HG03066 (cell line): ENCODE measurements at regions not wholly inside any gene's neighbourhood (a gene's known extent, or its start where the extent isn't known, plus 50 kb on each side); places are given as distances from the start of the nearest gene placed in this dataset.
"Not testable (repeated sequence)": the region's sequence is repeated elsewhere in the genome, so short reads cannot be mapped to it uniquely, and the experiment has no call there.

Experiments
- ATAC-seq: cut with Tn5 transposase; IDR thresholded peaks from one replicate; pipeline ENCODE4 v1.9.1; 2021; ENCODE audit warnings: low read depth; ENCODE audit not compliant: unreplicated experiment

GRCh38 chr9:107815782-107816560 lies 326.4 kb upstream of the KLF4 start:
- ATAC-seq: no peak

DNA sequence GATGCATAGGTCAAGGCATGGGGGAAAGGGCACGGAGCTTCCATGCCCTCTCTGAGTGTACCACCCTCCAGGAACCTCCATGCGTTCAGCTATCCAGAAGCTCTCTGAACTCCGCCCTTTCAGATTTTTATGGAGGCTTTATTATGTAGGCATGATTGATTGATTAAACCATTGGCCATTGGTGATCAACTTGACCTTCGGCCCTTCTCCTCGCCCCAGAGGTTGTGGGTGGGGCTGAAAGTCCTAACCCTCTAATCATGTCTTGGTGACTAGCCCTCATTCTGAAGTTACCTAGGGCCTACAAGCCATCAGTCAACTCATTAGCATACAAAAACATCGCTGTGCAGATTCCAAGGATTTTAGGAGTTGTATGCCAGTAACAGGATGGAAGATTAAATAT lies 323.7 kb upstream of the KLF4 start:
- ATAC-seq: no peak

DNA sequence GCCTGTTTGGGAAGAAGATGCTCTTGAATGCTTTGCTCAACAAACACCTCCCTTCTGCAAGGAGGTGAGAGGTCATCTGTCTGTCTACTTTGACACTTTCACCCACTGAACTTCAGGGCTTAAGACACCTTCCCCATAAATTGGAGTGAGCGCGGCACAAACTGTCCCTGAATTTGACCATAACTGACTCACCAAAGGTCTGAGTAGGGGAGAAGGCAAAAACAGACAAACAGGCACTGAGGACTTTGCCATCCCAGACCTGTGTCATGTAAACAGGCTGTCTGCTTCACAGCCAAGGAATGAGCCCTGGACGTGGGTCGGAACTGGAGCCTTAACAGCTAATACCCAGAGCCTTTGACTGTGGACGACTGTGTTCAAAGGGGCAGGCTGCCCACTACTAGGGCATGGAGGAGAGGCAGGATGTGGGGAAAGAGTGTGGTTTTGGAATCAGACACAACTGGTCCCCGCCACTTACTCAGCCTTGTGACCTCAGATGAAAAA lies 320.9 kb upstream of the KLF4 start:
- ATAC-seq: no peak

GRCh38 chr9:107809871-107810460 lies 320.4 kb upstream of the KLF4 start:
- ATAC-seq: no peak

DNA sequence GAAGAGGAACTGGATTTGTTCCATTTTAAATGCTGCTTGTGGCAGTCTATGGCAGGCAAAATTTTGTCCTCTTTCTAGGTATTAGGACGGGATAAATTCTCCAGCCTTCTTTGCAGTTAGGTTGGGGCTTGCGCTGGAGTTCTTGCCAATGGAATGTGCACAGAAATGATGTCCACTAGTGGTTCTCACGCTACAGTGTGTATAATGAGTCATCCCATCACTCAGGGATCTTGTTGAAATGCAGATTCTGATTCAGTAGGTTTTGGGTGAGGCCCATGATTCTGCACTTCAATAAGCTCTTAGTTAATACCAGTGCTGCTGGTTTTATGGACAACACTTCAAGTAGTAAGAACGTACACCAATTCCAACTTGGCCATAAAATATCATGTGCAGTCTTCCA lies 317.6 kb upstream of the KLF4 start:
- ATAC-seq: no peak

GRCh38 chr9:107805201-107805600 lies 315.6 kb upstream of the KLF4 start:
- no peak for ATAC-seq

GRCh38 chr9:107794259-107794658 lies 304.7 kb upstream of the KLF4 start:
- no peak for ATAC-seq

DNA sequence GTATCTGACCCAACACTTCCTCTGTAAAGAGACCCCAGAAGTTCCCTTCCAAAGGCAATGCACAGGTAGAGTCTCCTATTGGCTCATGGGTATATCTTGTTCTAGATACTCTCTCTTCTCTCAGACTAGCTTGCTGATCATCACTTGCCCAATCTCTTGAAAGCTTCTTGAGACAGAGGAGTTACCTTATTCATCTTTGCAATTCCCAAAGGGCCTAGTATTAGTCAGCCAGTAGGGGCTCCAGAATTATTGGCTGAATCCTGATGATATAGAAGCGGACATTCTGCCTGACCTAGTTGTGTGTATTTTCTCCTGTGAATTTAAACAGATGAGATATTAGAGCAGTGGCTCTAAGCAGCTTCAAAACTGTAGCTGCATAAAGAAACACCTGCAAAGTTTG lies 304.0 kb upstream of the KLF4 start:
- no peak for ATAC-seq

DNA sequence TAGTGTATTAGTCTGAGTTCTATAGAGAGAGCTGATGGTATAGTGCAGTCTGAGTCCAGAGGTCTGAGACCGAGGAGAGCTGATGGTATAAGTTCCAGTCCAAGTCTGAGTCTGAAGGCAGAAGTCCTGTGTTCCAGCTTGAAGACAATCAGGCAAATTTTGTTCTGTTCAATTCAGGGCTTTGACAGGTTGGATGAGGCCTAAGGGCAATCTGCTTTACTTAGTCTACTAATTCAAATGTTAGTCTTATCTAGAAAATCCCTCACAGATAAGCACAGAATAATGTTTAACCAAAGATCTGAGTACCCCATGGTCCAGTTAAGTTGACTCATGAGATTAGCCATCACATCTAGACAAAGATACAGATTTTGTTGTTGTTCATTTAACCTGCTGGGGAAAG lies 303.0 kb upstream of the KLF4 start:
- ATAC-seq: no peak

DNA sequence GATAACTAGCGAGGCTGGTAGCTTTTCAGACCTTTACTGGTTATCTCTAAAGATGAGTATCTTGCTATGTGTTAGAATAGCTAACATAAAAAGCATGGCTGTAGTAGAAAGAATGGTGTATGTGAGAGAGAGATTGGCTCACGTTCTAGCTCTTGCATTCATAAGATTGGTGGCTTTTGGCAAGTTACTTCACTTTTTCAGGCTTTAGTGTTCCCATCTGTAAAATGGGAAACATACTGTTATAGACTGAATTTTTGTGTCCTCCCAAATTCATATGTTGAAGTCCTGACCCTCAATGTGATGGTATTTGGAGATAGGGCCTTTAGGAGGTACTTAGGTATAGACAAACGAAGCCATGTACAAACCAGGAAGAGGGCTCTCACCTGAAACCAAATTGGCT lies 302.4 kb upstream of the KLF4 start:
- ATAC-seq: no peak

DNA sequence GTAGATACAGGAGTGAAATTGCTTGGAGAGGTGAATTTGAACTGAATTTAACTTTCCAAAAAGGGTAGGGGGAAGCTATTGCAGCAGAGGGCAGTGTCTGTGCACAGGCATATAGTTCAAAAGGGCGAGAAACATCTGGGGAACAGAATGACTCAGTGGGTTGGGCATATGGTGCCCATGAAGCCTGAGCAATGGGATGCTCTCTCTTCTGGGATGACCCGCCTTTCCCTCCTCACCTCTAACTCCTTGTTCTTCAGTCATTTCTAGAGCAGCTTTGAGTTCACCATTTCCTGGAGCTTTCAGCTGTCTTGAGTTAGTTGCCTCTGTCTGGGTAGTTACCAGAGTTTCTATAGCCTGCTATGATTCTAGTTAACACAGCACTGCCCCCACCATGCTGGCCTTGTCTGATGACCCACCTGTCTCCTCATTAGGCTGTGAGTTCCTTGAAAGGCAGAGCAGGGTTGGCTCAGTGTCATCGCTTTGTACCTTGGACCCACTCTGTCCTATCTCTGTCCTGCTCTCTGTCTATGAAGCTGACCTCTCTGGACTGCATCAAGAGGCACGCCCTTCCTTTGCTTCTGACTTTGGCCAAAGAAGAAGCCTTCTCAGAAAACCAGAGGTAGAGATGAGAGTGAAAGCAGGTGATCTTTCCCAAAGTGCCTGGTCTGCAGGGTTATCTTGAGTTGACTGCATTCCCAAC lies 299.6 kb upstream of the KLF4 start:
- ATAC-seq: no peak

DNA sequence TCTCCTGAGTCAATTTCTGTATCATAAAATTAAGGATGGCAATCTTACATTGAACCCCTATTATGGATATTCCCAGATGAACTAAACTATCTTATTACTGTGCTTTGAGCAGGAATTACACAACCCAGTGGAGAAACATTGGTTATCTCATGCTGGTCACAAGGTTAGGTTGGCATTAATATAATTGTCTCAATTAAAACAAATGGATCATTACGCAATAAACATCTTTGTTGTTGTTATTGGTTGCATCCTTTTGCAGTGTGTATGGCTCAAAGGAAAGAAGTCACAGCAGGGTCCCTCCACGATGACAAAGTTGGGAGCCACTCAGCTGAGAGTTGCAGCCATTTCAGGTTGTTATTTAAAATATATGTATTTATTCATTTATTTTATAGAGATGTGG lies 297.0 kb upstream of the KLF4 start:
- no peak for ATAC-seq

GRCh38 chr9:107784235-107784958 lies 294.8 kb upstream of the KLF4 start:
- ATAC-seq: no peak

GRCh38 chr9:107782789-107783188 lies 293.2 kb upstream of the KLF4 start:
- ATAC-seq: no peak

DNA sequence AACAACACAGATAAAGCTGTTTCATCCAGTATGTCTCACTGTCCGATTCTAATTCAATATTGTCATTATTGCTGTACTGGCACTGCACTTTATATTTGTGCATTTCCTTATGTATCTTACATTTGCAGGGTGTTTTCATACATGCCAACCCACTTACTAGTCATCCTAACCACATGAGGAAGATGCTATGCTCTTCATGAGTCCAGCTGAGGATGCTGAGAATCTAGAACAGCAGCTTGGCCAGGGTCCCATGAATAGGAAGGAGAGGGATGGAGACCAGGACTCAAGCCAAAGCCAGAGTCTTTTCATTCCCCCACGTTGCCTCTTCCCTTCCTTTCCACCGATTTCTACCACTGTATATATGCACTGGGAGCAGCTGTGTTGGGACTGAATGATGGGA lies 292.8 kb upstream of the KLF4 start:
- ATAC-seq: no peak

GRCh38 chr9:107780960-107781359 lies 291.4 kb upstream of the KLF4 start:
- ATAC-seq: no peak

- no peak for ATAC-seq
These were observed 290.2 kb upstream of the KLF4 start for GRCh38 chr9:107779731-107780130.

GRCh38 chr9:107778661-107779060 lies 289.1 kb upstream of the KLF4 start:
- no peak for ATAC-seq

GRCh38 chr9:107774099-107774498 lies 284.5 kb upstream of the KLF4 start:
- ATAC-seq: not testable (repeated sequence)

DNA sequence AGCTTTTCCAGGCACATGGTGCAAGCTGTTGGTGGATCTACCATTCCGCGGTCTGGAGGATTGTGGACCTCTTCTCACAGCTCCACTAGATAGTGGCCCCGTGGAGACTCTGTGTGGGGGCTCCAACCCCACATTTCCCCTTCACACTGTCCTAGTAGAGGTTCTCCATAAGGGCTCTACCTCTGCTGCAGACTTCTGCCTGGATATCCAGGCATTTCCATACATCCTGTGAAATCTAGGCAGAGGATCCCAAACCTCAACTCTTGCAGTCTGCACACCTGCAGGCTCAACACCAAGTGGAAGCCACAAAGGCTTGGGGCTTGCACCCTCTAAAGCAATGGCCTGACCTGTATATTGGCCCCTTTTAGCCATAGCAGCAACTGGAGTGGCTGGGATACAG lies 283.4 kb upstream of the KLF4 start:
- no peak for ATAC-seq

- ATAC-seq: no peak
These were observed 281.1 kb upstream of the KLF4 start for GRCh38 chr9:107770716-107771115.
